ENCODE measurements at regions not wholly inside any gene's neighbourhood (a gene's known extent, or its start where the extent isn't known, plus 50 kb on each side); places are given as distances from the start of the nearest gene placed in this dataset.
A peak's percentile ranks its signal among the peaks of the same experiment; 100 is the strongest.

DNA sequence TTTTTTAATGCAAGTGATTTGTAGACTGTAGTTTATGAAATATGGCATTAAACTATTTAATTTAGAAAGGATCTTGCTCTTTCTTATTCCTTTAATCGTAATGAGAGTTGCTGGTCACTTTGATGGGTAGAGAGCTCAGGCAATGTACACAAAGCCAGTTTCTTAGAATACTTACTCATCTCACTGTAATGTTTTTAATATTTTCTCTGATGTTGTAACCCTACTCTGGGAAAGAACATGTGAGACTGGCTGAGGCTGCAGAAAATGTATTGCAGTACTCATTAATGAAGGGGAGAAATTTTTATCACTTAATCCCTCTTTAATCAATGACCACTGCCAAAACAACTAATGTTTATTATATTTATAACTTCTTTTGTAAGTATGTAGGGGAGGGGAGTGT lies 479.4 kb upstream of the KCNMB2 start (continued):
- TF ChIP-seq, protein P1, sequence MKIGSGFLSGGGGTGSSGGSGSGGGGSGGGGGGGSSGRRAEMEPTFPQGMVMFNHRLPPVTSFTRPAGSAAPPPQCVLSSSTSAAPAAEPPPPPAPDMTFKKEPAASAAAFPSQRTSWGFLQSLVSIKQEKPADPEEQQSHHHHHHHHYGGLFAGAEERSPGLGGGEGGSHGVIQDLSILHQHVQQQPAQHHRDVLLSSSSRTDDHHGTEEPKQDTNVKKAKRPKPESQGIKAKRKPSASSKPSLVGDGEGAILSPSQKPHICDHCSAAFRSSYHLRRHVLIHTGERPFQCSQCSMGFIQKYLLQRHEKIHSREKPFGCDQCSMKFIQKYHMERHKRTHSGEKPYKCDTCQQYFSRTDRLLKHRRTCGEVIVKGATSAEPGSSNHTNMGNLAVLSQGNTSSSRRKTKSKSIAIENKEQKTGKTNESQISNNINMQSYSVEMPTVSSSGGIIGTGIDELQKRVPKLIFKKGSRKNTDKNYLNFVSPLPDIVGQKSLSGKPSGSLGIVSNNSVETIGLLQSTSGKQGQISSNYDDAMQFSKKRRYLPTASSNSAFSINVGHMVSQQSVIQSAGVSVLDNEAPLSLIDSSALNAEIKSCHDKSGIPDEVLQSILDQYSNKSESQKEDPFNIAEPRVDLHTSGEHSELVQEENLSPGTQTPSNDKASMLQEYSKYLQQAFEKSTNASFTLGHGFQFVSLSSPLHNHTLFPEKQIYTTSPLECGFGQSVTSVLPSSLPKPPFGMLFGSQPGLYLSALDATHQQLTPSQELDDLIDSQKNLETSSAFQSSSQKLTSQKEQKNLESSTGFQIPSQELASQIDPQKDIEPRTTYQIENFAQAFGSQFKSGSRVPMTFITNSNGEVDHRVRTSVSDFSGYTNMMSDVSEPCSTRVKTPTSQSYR (CRISPR knock-in tag; IDR thresholded peaks at IDR 0.05; ENCODE audit: borderline replicate concordance) = no peak
- TF ChIP-seq, protein P2, sequence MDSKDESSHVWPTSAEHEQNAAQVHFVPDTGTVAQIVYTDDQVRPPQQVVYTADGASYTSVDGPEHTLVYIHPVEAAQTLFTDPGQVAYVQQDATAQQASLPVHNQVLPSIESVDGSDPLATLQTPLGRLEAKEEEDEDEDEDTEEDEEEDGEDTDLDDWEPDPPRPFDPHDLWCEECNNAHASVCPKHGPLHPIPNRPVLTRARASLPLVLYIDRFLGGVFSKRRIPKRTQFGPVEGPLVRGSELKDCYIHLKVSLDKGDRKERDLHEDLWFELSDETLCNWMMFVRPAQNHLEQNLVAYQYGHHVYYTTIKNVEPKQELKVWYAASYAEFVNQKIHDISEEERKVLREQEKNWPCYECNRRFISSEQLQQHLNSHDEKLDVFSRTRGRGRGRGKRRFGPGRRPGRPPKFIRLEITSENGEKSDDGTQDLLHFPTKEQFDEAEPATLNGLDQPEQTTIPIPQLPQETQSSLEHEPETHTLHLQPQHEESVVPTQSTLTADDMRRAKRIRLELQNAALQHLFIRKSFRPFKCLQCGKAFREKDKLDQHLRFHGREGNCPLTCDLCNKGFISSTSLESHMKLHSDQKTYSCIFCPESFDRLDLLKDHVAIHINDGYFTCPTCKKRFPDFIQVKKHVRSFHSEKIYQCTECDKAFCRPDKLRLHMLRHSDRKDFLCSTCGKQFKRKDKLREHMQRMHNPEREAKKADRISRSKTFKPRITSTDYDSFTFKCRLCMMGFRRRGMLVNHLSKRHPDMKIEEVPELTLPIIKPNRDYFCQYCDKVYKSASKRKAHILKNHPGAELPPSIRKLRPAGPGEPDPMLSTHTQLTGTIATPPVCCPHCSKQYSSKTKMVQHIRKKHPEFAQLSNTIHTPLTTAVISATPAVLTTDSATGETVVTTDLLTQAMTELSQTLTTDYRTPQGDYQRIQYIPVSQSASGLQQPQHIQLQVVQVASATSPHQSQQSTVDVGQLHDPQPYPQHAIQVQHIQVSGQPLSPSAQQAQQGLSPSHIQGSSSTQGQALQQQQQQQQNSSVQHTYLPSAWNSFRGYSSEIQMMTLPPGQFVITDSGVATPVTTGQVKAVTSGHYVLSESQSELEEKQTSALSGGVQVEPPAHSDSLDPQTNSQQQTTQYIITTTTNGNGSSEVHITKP (CRISPR knock-in tag; IDR thresholded peaks at IDR 0.05; ENCODE audit: low read depth) = no peak

DNA sequence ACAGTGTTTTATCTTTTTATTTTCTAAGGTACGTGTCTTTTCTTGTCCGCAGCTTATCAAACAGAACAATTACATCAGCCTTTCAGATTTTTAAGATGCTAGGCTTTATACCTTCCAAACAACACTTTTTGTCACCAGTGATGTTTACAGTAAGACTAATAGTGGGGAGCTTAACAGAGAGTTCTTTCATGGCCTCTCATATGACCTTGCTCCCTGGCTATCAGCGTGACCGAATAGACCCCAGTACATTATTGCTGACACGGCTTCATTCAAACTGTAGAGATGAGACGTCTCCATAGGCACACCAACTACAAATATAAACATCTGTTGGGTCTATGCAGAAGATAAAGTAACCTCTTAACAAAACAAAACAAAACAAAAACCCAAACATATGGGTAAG lies 477.6 kb upstream of the KCNMB2 start:
- Histone ChIP-seq H3K9me3 (ENCODE audit: low read length) (no peaks in the 10 kb centered on the region), H3K27ac (ENCODE audit: extremely low read length, insufficient read depth, low read length) (no peak overlapping the region), H3K9ac (ENCODE audit: insufficient read depth, low read depth, low read length) (no peak overlapping the region), H3K4me2 (ENCODE audit: low read depth, low read length) (peak overlapping the region; percentile 12; the same call in 1 of the 2 replicates), H3K4me3 (replicated peaks in 1 of 3; ENCODE audit: insufficient read depth in 1 of 3, low read depth in 2 of 3, low read length in 3 of 3) (no peak overlapping the region), H2AFZ (ENCODE audit: low read length) (no peak overlapping the region), H4K20me1 (ENCODE audit: insufficient read depth, low read length) (no peaks in the 10 kb centered on the region), H3K36me3 (replicated peaks in 1 of 2; ENCODE audit: control insufficient read depth in 1 of 2, insufficient read depth in 2 of 2, low read length in 2 of 2) (no peaks in the 10 kb centered on the region), H3K27me3 (ENCODE audit: control insufficient read depth in 1 of 2, insufficient read depth in 2 of 2, low read length in 2 of 2) (no peaks in the 10 kb centered on the region), H3K4me1 (ENCODE audit: insufficient read depth, low read length) (peaks cover 15% of the 10 kb centered on the region), H3K79me2 (ENCODE audit: insufficient read depth, low read length) (no peaks in the 10 kb centered on the region)
- DNase-seq (ENCODE audit: low spot score) = peak; percentile 31
- POLR2A ChIA-PET = no interaction called here
- CTCF ChIA-PET (ENCODE audit: low intra/inter-chr PET ratio, low total read pairs) = no interaction called here
- WGBS (ENCODE audit: low lambda C conversion rate) = 3% methylated on average over 6 of the region's 6 CpGs
- ATAC-seq = peak; percentile 70
- intact Hi-C loops (cut with micrococcal nuclease; ENCODE audit: unreplicated experiment) (no loop called here), in situ Hi-C loops (cut with HindIII; ENCODE audit: extremely low pct_ligation_motif_present, low pct_unique_long_range_greater_than_20kb) (no loop called here)
- no TSS peak for BruUV-seq (replicated peaks)
- no peak for FAIRE-seq
- peak; percentile 85 to 86 for TF ChIP-seq MAFK (conservative IDR thresholded peaks at IDR 0.05 in 1 of 2, IDR thresholded peaks at IDR 0.05 in 1 of 2; ENCODE audit: low read length in 2 of 2)
- TF ChIP-seq SOX6 (IDR thresholded peaks at IDR 0.05) = no peak
- peak; percentile 53; the same call in 1 of the 2 replicates for TF ChIP-seq SOX6 (CRISPR knock-in tag; IDR thresholded peaks at IDR 0.05)
- TF ChIP-seq, protein P3, sequence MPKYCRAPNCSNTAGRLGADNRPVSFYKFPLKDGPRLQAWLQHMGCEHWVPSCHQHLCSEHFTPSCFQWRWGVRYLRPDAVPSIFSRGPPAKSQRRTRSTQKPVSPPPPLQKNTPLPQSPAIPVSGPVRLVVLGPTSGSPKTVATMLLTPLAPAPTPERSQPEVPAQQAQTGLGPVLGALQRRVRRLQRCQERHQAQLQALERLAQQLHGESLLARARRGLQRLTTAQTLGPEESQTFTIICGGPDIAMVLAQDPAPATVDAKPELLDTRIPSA (CRISPR knock-in tag; IDR thresholded peaks at IDR 0.05; ENCODE audit: borderline replicate concordance) = no peak
- no peak for TF ChIP-seq TP53 (CRISPR knock-in tag; conservative IDR thresholded peaks at IDR 0.05)
- no peak for TF ChIP-seq SETDB1 (CRISPR knock-in tag; IDR thresholded peaks at IDR 0.05; ENCODE audit: borderline replicate concordance)
- TF ChIP-seq, protein P4, sequence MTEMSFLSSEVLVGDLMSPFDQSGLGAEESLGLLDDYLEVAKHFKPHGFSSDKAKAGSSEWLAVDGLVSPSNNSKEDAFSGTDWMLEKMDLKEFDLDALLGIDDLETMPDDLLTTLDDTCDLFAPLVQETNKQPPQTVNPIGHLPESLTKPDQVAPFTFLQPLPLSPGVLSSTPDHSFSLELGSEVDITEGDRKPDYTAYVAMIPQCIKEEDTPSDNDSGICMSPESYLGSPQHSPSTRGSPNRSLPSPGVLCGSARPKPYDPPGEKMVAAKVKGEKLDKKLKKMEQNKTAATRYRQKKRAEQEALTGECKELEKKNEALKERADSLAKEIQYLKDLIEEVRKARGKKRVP (CRISPR knock-in tag; IDR thresholded peaks at IDR 0.05) = 0 out of 4 replicates have a peak, but pooled peaks of 1 of the 2 experiments have one; percentile 21
- TF ChIP-seq SALL2 (CRISPR knock-in tag; IDR thresholded peaks at IDR 0.05) = no peak
- TF ChIP-seq FOXM1 (CRISPR knock-in tag; IDR thresholded peaks at IDR 0.05) = no peak
- TF ChIP-seq IKZF1 (IDR thresholded peaks at IDR 0.05) = no peak
- peak; percentile 32; the same call in 1 of the 2 replicates for TF ChIP-seq HMG20A (CRISPR knock-in tag; IDR thresholded peaks at IDR 0.05; ENCODE audit: borderline replicate concordance)
- TF ChIP-seq, protein P5, sequence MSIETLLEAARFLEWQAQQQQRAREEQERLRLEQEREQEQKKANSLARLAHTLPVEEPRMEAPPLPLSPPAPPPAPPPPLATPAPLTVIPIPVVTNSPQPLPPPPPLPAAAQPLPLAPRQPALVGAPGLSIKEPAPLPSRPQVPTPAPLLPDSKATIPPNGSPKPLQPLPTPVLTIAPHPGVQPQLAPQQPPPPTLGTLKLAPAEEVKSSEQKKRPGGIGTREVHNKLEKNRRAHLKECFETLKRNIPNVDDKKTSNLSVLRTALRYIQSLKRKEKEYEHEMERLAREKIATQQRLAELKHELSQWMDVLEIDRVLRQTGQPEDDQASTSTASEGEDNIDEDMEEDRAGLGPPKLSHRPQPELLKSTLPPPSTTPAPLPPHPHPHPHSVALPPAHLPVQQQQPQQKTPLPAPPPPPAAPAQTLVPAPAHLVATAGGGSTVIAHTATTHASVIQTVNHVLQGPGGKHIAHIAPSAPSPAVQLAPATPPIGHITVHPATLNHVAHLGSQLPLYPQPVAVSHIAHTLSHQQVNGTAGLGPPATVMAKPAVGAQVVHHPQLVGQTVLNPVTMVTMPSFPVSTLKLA (IDR thresholded peaks at IDR 0.05) = no peak
